CD14-positive monocyte (primary cell): ENCODE measurements at regions not wholly inside any gene's neighbourhood (a gene's known extent, or its start where the extent isn't known, plus 50 kb on each side); places are given as distances from the start of the nearest gene placed in this dataset.

ENCODE experiments used
- DNase-seq, 3 donors: peaks; one replicate each; pipeline ENCODE4 v3.0.0-alpha.2; 2011 to 2022
- H2AFZ ChIP-seq: 2 replicates; pipeline ENCODE4 v1.6.0; 2012; ENCODE audit warnings: mild to moderate bottlenecking, low read depth, low read length, inconsistent platforms; ENCODE audit not compliant: insufficient read depth, poor library complexity, severe bottlenecking
- H3K27ac ChIP-seq, 2 donors: 1 replicate in 1 of 2; 2 replicates in 1 of 2; pipeline ENCODE4 v1.5.1; 2012 to 2013; ENCODE audit warnings: low read length in 2 of 2, control low read depth in 1 of 2, inconsistent platforms in 1 of 2, low read depth in 1 of 2, mild to moderate bottlenecking in 1 of 2
- H3K27me3 ChIP-seq, 2 donors: one replicate each; pipeline versions ENCODE4 v1.6.0 to v1.6.1; 2011 to 2013; ENCODE audit warnings: low read length in 2 of 2; ENCODE audit not compliant: control insufficient read depth in 2 of 2, insufficient read depth in 2 of 2
- H3K36me3 ChIP-seq, 2 donors: replicated peaks in 1 of 2; 1 replicate in 1 of 2; 2 replicates in 1 of 2; pipeline versions ENCODE4 v1.5.1 to v1.6.1; 2012 to 2013; ENCODE audit warnings: low read length in 2 of 2, control low read depth in 1 of 2, inconsistent platforms in 1 of 2, mild to moderate bottlenecking in 1 of 2; ENCODE audit not compliant: insufficient read depth in 2 of 2, control insufficient read depth in 1 of 2
- H3K4me1 ChIP-seq, 2 donors: 1 replicate in 1 of 2; 2 replicates in 1 of 2; pipeline versions ENCODE4 v1.5.1 to v1.6.1; 2012 to 2013; ENCODE audit warnings: low read length in 2 of 2, control low read depth in 1 of 2, inconsistent platforms in 1 of 2, mild to moderate bottlenecking in 1 of 2, moderate library complexity in 1 of 2; ENCODE audit not compliant: insufficient read depth in 2 of 2, control insufficient read depth in 1 of 2
- H3K4me2 ChIP-seq: replicated peaks from 2 replicates; pipeline ENCODE3; 2012; ENCODE audit warnings: low read length, moderate library complexity, mild to moderate bottlenecking; ENCODE audit not compliant: poor library complexity, severe bottlenecking; ENCODE audit errors: extremely low read depth
- H3K4me3 ChIP-seq, 3 experiments: fragments of 200-600 bp in 1 of 3; sonication (generic) in 1 of 3; replicated peaks in 1 of 3; 1 replicate in 2 of 3; 2 replicates in 1 of 3; pipeline ENCODE4 v1.5.1; 2011 to 2013; ENCODE audit warnings: low read length in 3 of 3, mild to moderate bottlenecking in 3 of 3, control low read depth in 2 of 3, low read depth in 2 of 3, inconsistent platforms in 1 of 3, moderate library complexity in 1 of 3
- H3K79me2 ChIP-seq: 2 replicates; pipeline ENCODE4 v1.6.0; 2012; ENCODE audit warnings: mild to moderate bottlenecking, control low read depth, inconsistent platforms, low read length, moderate library complexity; ENCODE audit not compliant: insufficient read depth
- H3K9ac ChIP-seq: 2 replicates; pipeline ENCODE4 v1.6.0; 2017; ENCODE audit warnings: low read length, mild to moderate bottlenecking; ENCODE audit not compliant: insufficient read depth, poor library complexity, severe bottlenecking
- H3K9me3 ChIP-seq, 2 donors: replicated peaks in 1 of 2; 1 replicate in 1 of 2; 2 replicates in 1 of 2; pipeline versions ENCODE4 v1.5.1 to v1.6.1; 2012 to 2013; ENCODE audit warnings: low read length in 2 of 2, control low read depth in 1 of 2; ENCODE audit not compliant: control insufficient read depth in 1 of 2, insufficient read depth in 1 of 2
- H4K20me1 ChIP-seq: 2 replicates; pipeline ENCODE4 v1.6.0; 2012; ENCODE audit warnings: mild to moderate bottlenecking, low read length, control low read depth, moderate library complexity; ENCODE audit not compliant: insufficient read depth
- H3K27ac Mint-ChIP-seq, 7 donors: one replicate each; pipeline ENCODE4 v1.8.0; 2020; ENCODE audit warnings: mild to moderate bottlenecking in 7 of 7, mixed read lengths in 7 of 7, moderate library complexity in 6 of 7, inconsistent platforms in 2 of 7
- H3K27me3 Mint-ChIP-seq, 3 donors: one replicate each; pipeline ENCODE4 v1.8.0; 2021 to 2022; ENCODE audit warnings: low read depth in 3 of 3, mild to moderate bottlenecking in 3 of 3, mixed read lengths in 3 of 3, moderate library complexity in 3 of 3, inconsistent platforms in 1 of 3
- H3K36me3 Mint-ChIP-seq, 2 donors: one replicate each; pipeline ENCODE4 v1.8.0; 2020; ENCODE audit warnings: mixed read lengths in 2 of 2, inconsistent platforms in 1 of 2, mild to moderate bottlenecking in 1 of 2
- H3K4me1 Mint-ChIP-seq: one replicate; pipeline ENCODE4 v1.8.0; 2020; ENCODE audit warnings: mild to moderate bottlenecking, mixed read lengths
- H3K4me3 Mint-ChIP-seq, 2 donors: one replicate each; pipeline ENCODE4 v1.8.0; 2020; ENCODE audit warnings: mild to moderate bottlenecking in 2 of 2, mixed read lengths in 2 of 2, moderate library complexity in 1 of 2
- H3K9me3 Mint-ChIP-seq, 7 donors: one replicate each; pipeline ENCODE4 v1.8.0; 2020 to 2022; ENCODE audit warnings: mixed read lengths in 7 of 7, mild to moderate bottlenecking in 6 of 7, moderate library complexity in 6 of 7, inconsistent platforms in 2 of 7
- CTCF ChIP-seq: fragments of 200-600 bp; IDR thresholded peaks from one replicate; pipeline ENCODE4 v1.8.0; 2022; ENCODE audit warnings: antibody characterized with exemption, mild to moderate bottlenecking
- WGBS: methylation state at CpG from one replicate; pipeline ENCODE4 v1.1.5; 2013; ENCODE audit warnings: missing lambda C conversion rate; ENCODE audit not compliant: insufficient coverage; 5-methylcytosine and 5-hydroxymethylcytosine counted together
- intact Hi-C, 2 donors: fragments of 100-400 bp; cut with micrococcal nuclease; formaldehyde crosslinking; loops; one replicate each; pipeline versions ENCODE4 v1.15.0 to v1.15.1; 2023

DNA sequence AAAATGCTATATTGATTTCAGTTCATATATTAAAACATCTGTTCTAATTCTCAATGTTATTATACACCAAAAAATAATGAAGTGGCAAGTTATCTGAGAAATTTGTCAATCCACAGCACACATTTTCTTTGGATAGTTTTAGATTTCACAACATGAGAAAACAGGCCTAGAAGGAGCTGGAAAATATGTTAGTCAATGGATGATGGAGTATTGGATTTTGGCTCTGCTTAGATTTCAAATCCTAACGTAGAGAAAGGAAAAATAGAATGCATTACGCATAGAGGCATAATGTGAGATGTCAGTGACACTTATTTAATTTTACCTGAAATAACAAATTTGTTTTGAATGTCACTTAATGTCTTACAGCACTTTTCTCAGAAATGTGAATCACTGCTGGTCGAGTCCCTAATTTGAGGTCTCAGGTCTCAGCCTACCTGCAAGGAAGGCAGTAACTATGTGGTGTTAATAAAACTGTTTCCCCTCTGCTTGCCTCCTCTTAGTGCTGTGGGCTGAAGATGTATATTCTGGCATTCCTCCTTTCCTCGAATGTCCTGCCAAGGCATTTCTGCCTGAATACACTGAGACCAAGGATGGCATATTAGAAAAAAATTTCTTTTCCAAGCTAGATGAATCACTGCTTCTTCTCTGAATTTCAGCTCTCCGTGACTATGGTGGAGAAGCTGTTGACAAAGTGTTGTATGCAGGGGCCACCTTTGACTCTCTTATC lies 232.4 kb downstream of the POSTN start:
- H3K79me2 ChIP-seq, result no peaks in the 10 kb centered on the region
- intact Hi-C loops, result no loop called here
- Mint-ChIP-seq H3K4me1 (no peaks in the 10 kb centered on the region), H3K36me3 (no peaks in the 10 kb centered on the region), H3K4me3 (no peak overlapping the region), H3K27ac (no peak overlapping the region), H3K27me3 (peaks cover 0 to 1% (median 0%) of the 10 kb centered on the region in 3 donors), H3K9me3 (peaks cover 0 to 2% (median 1%) of the 10 kb centered on the region in 7 donors)
- no peak overlapping the region for H2AFZ ChIP-seq
- no peak for TF ChIP-seq CTCF
- no peak for DNase-seq
- H3K4me2 ChIP-seq, result no peak overlapping the region
- H3K9me3 ChIP-seq, result no peaks in the 10 kb centered on the region
- H4K20me1 ChIP-seq, result no peaks in the 10 kb centered on the region
- no peak overlapping the region for H3K9ac ChIP-seq
- no CpG with 5 or more reads among the region's 5 CpGs for WGBS
- no peak overlapping the region for H3K4me3 ChIP-seq
- no peaks in the 10 kb centered on the region for H3K27me3 ChIP-seq
- H3K36me3 ChIP-seq, result no peaks in the 10 kb centered on the region
- H3K27ac ChIP-seq, result no peak overlapping the region
- no peaks in the 10 kb centered on the region for H3K4me1 ChIP-seq

DNA sequence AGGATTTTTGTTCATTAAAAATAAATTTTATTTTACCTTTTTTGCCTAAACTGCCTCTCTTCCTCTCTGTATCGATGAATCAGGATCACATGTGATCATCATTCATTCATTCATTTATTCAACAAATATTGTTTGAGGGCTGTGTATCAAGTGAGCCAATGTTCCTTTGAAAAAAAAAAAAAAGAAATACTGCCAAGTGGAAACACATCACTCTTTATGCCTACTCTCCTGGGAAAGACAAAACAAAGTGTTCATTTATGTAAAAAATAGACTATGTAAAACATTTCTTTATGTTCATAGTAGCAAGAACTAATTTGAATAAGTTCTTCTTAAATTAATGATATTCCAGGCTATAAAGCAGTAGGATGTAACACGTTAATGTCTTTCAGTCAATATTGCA lies 233.1 kb downstream of the POSTN start:
- no peak overlapping the region for H3K27ac ChIP-seq
- Mint-ChIP-seq H3K36me3 (no peaks in the 10 kb centered on the region), H3K27me3 (peaks cover 0 to 1% (median 0%) of the 10 kb centered on the region in 3 donors), H3K4me1 (no peaks in the 10 kb centered on the region), H3K4me3 (no peak overlapping the region), H3K9me3 (peaks cover 0 to 2% (median 1%) of the 10 kb centered on the region in 7 donors), H3K27ac (no peak overlapping the region)
- H3K9ac ChIP-seq, result no peak overlapping the region
- H4K20me1 ChIP-seq, result no peaks in the 10 kb centered on the region
- H3K4me3 ChIP-seq, result no peak overlapping the region
- H3K4me1 ChIP-seq, result no peaks in the 10 kb centered on the region
- no CpG with 5 or more reads among the region's 2 CpGs for WGBS
- intact Hi-C loops, result no loop called here
- no peaks in the 10 kb centered on the region for H3K36me3 ChIP-seq
- no peak for DNase-seq
- no peak overlapping the region for H2AFZ ChIP-seq
- no peak overlapping the region for H3K4me2 ChIP-seq
- no peaks in the 10 kb centered on the region for H3K79me2 ChIP-seq
- no peaks in the 10 kb centered on the region for H3K27me3 ChIP-seq
- TF ChIP-seq CTCF, result no peak
- no peaks in the 10 kb centered on the region for H3K9me3 ChIP-seq
